Sciatic nerve (tissue), 2 donors: ENCODE measurements at regions not wholly inside any gene's neighbourhood (a gene's known extent, or its start where the extent isn't known, plus 50 kb on each side); places are given as distances from the start of the nearest gene placed in this dataset.
"Not testable (repeated sequence)": the region's sequence is repeated elsewhere in the genome, so short reads cannot be mapped to it uniquely, and the experiment has no call there.

Experiments used
- ATAC-seq: fragments of 200-7000 bp; cut with Tn5 transposase; one replicate; pipeline ENCODE4 v1.9.1; 2020; ENCODE audit warnings: mild to moderate bottlenecking, moderate library complexity
- DNase-seq: peaks from one replicate; pipeline ENCODE4 v3.0.0-alpha.2; 2020; ENCODE audit warnings: low spot score
- intact Hi-C: fragments of 100-400 bp; cut with DNase I; formaldehyde crosslinking; loops from one replicate; pipeline ENCODE4 v1.14.2; 2022
- donor health status: DM: no; HTN: no; CAD: no.
- donor health status: DM: no; HTN: no; CAD: no.

GRCh38 chr22:11325767-11326166, 4202.2 kb upstream of the OR11H1 start:
- ATAC-seq, result no peak
- intact Hi-C loops, result no loop called here
- DNase-seq, result no peak

- DNase-seq, ATAC-seq, intact Hi-C loops: not testable (repeated sequence)
These were observed 4186.5 kb upstream of the OR11H1 start for GRCh38 chr22:11341387-11342068.

GRCh38 chr22:11351181-11351580, 4176.8 kb upstream of the OR11H1 start:
- DNase-seq, ATAC-seq, intact Hi-C loops: not testable (repeated sequence)

GRCh38 chr22:11352287-11352686, 4175.7 kb upstream of the OR11H1 start:
- intact Hi-C loops, ATAC-seq, DNase-seq: not testable (repeated sequence)

GRCh38 chr22:11360632-11361031, 4167.4 kb upstream of the OR11H1 start:
- intact Hi-C loops, result no loop called here
- DNase-seq, result no peak

GRCh38 chr22:11361496-11361895, 4166.5 kb upstream of the OR11H1 start:
- intact Hi-C loops, DNase-seq, ATAC-seq: not testable (repeated sequence)

More at GRCh38 chr22:11360632-11361031, 4167.4 kb upstream of the OR11H1 start:
- no peak for ATAC-seq

- ATAC-seq, intact Hi-C loops, DNase-seq: not testable (repeated sequence)
These were observed 4158.2 kb upstream of the OR11H1 start for GRCh38 chr22:11369612-11370307.

- DNase-seq, intact Hi-C loops, ATAC-seq: not testable (repeated sequence)
These were observed 4157.7 kb upstream of the OR11H1 start for GRCh38 chr22:11370311-11370710.
